Colonic mucosa (tissue), 4 donors: ENCODE measurements at regions not wholly inside any gene's neighbourhood (a gene's known extent, or its start where the extent isn't known, plus 50 kb on each side); places are given as distances from the start of the nearest gene placed in this dataset.
"Not testable (repeated sequence)": the region's sequence is repeated elsewhere in the genome, so short reads cannot be mapped to it uniquely, and the experiment has no call there.

ENCODE experiments used
- DNase-seq: peaks from one replicate; pipeline ENCODE4 v3.0.0-alpha.2; 2020
- H3K27ac ChIP-seq: fragments of 200-600 bp; one replicate; pipeline ENCODE4 v1.8.0; 2021
- H3K27me3 ChIP-seq: fragments of 200-600 bp; one replicate; pipeline ENCODE4 v1.8.0; 2021
- H3K36me3 ChIP-seq: fragments of 200-600 bp; one replicate; pipeline ENCODE4 v1.8.0; 2021
- H3K4me1 ChIP-seq: fragments of 200-600 bp; one replicate; pipeline ENCODE4 v1.8.0; 2021; ENCODE audit warnings: mild to moderate bottlenecking
- H3K4me3 ChIP-seq: fragments of 200-600 bp; one replicate; pipeline ENCODE4 v1.8.0; 2021
- H3K9ac ChIP-seq, 2 donors: one replicate each; pipeline ENCODE4 v1.7.0; 2013; ENCODE audit warnings: control low read depth in 2 of 2, low read depth in 2 of 2, low read length in 2 of 2
- H3K9me3 ChIP-seq: fragments of 200-600 bp; one replicate; pipeline ENCODE4 v1.8.0; 2021
- CTCF ChIP-seq: fragments of 200-600 bp; IDR thresholded peaks from one replicate; pipeline ENCODE4 v1.8.0; 2022; ENCODE audit warnings: antibody characterized with exemption, mild to moderate bottlenecking
- intact Hi-C: fragments of 100-400 bp; cut with DNase I; formaldehyde crosslinking; loops from one replicate; pipeline ENCODE4 v1.14.1; 2022
- donor health status: healthy.
- donor health status: DM: no; HTN: no; CAD: no.
- donor health status: DM: no; HTN: no; CAD: no.

DNA sequence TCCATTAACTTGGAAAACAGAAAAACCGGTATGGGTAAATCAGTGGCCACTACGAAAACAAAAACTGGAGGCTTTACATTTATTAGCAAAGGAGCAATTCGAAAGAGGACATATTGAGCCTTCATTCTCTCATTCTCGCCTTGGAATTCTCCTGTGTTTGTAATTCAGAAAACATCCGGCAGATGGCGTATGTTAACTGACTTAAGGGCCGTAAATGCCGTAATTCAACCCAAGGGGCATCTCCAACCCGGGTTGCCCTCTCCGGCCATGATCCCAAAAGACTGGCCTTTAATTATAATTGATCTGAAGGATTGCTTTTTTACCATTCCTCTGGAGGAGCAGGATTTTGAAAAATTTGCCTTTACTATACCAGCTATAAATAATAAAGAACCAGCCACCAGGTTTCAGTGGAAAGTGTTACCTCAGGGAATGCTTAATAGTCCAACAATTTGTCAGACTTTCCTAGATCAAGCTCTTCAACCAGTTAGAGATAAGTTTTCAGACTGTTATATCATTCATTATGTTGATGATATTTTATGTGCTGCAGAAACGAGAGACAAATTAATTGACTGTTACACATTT, 160.9 kb downstream of the GPX5 start:
- H3K4me3 ChIP-seq, H3K9me3 ChIP-seq, H3K9ac ChIP-seq, H3K27me3 ChIP-seq, H3K36me3 ChIP-seq, H3K27ac ChIP-seq, H3K4me1 ChIP-seq: not testable (repeated sequence)
- intact Hi-C loops: loop anchor here (2.0 to 5.0 kb wide), 2 partner anchors 330 to 901 kb away; partner anchors contain the start of gene OR2H2
- TF ChIP-seq CTCF: peak; percentile 70
- DNase-seq: peak; percentile 64

DNA sequence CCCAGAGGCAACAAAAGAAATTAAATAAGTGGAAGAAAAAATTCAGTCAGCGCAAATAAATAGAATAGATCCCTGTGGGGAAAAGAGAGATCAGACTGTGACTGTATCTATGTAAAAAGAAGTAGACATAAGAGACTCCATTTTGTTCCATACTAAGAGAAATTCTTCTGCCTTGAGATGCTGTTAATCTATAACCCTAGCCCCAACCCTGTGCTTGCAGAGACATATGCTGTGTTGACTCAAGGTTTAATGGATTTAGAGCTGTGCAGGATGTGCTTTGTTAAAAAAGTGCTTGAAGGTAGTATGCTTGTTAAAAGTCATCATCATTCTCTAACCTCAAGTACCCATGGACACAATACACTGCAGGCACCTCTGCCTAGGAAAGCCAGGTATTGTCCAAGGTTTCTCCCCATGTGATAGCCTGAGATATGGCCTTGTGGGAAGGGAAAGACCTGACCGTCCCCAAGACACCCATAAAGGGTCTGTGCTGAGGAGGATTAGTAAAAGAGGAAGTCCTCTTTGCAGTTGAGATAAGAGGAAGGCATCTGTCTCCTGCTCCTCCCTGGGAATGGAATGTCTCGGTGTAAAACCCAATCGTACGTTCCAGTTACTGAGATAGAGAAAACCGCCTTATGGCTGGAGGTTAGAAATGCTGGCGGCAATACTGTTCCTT, 161.8 kb downstream of the GPX5 start:
- intact Hi-C loops: loop anchor here (2.0 to 5.0 kb wide), 2 partner anchors 329 to 900 kb away; partner anchors contain the start of gene OR2H2
- not testable (repeated sequence) for DNase-seq, H3K4me3 ChIP-seq

GRCh38 chr6:28691991-28692390, 166.3 kb downstream of the GPX5 start:
- H3K9me3 ChIP-seq, H3K9ac ChIP-seq, H3K4me3 ChIP-seq, intact Hi-C loops, H3K36me3 ChIP-seq, H3K27ac ChIP-seq, DNase-seq, H3K4me1 ChIP-seq, H3K27me3 ChIP-seq: not testable (repeated sequence)

More for the DNA sequence above, 161.8 kb downstream of the GPX5 start:
- not testable (repeated sequence) for H3K36me3 ChIP-seq, H3K9me3 ChIP-seq, H3K27me3 ChIP-seq, H3K4me1 ChIP-seq, H3K9ac ChIP-seq, H3K27ac ChIP-seq

DNA sequence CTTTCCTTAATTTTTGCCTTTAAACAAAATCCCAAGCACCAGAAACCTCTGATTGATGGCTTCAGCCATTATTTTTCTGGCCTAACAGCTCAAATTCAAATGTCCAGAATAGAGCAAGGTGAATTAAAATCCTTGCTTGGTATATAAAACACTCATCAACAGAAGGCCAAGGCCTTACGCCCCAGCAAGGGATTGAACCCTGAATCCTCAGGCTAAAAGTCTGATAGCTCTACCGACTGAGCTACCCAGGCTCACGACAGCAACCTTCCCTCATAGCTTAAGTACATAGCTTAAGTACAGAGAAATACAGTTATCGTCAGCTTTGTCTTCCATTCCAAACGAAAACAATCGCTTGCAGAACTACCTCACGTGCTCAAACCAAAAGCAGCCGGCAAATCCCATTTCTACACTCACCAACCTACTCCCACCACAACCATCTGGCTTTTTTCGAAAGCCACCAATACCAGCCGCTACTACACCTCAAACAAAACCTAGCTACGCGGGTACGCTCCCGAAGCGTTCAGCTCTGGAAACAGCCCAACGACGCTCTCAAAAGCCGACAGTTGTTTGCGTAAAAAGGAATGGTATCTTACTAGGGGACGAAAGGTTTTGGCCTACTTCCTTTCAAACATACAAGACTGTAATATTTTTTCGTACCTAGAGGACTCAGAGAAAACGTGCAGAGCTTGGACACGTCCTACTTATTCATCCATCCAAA, 167.5 kb downstream of the GPX5 start:
- no peak overlapping the region for H3K27ac ChIP-seq
- H3K36me3 ChIP-seq: no peaks in the 10 kb centered on the region
- no peak for TF ChIP-seq CTCF
- DNase-seq: no peak
- no peak overlapping the region for H3K4me3 ChIP-seq
- no peaks in the 10 kb centered on the region for H3K4me1 ChIP-seq
- no peaks in the 10 kb centered on the region for H3K9me3 ChIP-seq
- intact Hi-C loops: no loop called here
- no peak overlapping the region for H3K9ac ChIP-seq
- H3K27me3 ChIP-seq: peaks cover 7% of the 10 kb centered on the region

GRCh38 chr6:28693751-28694443, 168.2 kb downstream of the GPX5 start:
- H3K36me3 ChIP-seq: no peaks in the 10 kb centered on the region
- H3K27ac ChIP-seq: no peak overlapping the region
- H3K9me3 ChIP-seq: no peaks in the 10 kb centered on the region
- intact Hi-C loops: no loop called here
- H3K4me1 ChIP-seq: no peaks in the 10 kb centered on the region
- no peak for DNase-seq
- H3K27me3 ChIP-seq: peaks cover 7% of the 10 kb centered on the region
- no peak overlapping the region for H3K9ac ChIP-seq
- H3K4me3 ChIP-seq: no peak overlapping the region
- TF ChIP-seq CTCF: no peak

- Histone ChIP-seq H3K27ac (no peak overlapping the region), H3K4me3 (no peak overlapping the region), H3K36me3 (no peaks in the 10 kb centered on the region), H3K4me1 (no peaks in the 10 kb centered on the region), H3K9me3 (no peaks in the 10 kb centered on the region), H3K9ac (no peak overlapping the region), H3K27me3 (peaks cover 7% of the 10 kb centered on the region)
- no peak for TF ChIP-seq CTCF
- intact Hi-C loops: no loop called here
- DNase-seq: no peak
Measured at GRCh38 chr6:28695715-28696114, 170.0 kb downstream of the GPX5 start.
